HuH-7 (cell line): ENCODE measurements at regions not wholly inside any gene's neighbourhood (a gene's known extent, or its start where the extent isn't known, plus 50 kb on each side); places are given as distances from the start of the nearest gene placed in this dataset.
"Not testable (repeated sequence)": the region's sequence is repeated elsewhere in the genome, so short reads cannot be mapped to it uniquely, and the experiment has no call there.

Experiments
- DNase-seq: peaks from one replicate; pipeline ENCODE4 v3.0.0; 2011; ENCODE audit warnings: low spot score

DNA sequence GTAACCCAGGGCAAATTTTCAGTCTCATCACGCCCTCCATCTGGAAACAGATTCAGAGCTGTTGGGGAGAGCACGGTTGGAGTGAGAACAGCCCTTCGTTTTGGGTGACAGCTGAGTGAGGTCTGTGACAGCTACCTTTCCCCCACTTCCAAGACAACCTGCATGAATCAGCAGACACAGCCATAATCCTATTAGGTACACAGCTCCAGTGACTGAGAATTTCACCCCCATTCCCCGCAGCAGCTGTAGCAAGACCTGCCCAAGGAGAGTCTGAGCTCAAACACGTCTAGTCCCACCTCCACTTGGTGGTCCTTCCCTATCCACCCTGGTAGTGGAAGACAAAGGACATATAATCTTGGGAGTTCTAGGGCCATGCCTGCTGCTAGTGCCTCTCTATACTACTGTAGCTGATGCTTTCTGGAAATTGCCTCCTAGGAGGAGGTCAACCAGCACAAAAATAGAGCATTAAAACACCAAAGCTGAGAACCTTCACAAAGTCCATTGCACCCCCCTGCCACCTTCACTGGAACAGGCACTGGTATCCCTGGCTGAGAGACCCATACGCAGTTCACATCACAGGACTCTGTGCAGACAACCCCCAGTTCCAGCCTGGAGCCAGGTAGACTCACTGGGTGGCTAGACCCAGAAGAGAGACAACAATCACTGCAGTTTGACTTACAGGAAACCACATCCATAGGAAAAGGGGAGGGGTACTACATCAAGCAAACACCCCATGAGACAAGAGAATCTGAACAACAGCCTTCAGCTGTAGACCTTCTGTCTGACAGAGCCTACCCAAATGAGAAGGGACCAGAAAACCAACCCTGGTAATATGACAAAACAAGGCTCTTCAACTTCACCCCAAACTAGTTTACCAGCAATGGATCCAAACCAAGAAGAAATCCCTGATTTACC, 448.6 kb upstream of the CBLB start:
- DNase-seq = no peak

GRCh38 chr3:106321438-106321837, 452.6 kb upstream of the CBLB start:
- DNase-seq = not testable (repeated sequence)

GRCh38 chr3:106323586-106323985, 454.8 kb upstream of the CBLB start:
- DNase-seq = no peak

DNA sequence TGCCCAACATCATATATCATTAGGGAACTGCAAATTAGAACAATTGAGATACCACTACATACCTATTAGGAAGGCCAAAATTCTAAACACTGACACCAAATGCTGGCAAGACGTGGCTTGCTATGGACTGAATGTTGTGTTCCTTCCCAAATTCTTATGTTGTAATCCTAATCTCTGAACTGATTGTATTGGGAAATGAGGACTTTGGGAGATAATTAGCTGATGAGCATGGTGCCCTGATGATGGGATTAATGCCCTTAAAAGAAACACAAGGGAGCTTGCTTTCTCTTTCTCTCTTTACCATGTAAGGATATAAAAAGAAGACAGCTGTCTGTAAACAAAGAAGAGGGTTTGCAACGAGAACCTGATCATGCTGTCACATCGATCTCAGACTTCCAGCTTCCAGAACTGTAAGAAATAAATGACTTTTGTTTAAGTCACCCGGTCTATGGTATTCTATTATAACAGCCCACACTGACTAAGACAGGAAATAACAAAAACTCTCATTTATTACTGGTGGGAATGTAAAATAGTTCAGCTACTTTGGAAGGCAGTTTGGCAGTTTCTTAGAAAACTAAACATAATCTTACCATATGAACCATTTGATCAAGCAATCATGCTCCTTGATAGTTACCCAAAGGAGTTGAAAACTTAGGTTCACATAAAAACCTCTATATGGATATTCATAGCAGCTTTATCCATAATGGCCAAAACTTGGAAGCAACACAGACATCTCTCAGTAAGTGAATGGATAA, 458.3 kb upstream of the CBLB start:
- DNase-seq = no peak

GRCh38 chr3:106327696-106328025, 458.8 kb upstream of the CBLB start:
- no peak for DNase-seq

- DNase-seq = no peak
Measured at GRCh38 chr3:106328224-106328623, 459.4 kb upstream of the CBLB start.

- DNase-seq = no peak
Measured at GRCh38 chr3:106329521-106329920, 460.7 kb upstream of the CBLB start.

- no peak for DNase-seq
Measured at GRCh38 chr3:106331636-106332035, 462.8 kb upstream of the CBLB start.

GRCh38 chr3:106332129-106332528, 463.3 kb upstream of the CBLB start:
- DNase-seq = no peak

- DNase-seq = no peak
Measured at GRCh38 chr3:106332884-106333283, 464.1 kb upstream of the CBLB start.

DNA sequence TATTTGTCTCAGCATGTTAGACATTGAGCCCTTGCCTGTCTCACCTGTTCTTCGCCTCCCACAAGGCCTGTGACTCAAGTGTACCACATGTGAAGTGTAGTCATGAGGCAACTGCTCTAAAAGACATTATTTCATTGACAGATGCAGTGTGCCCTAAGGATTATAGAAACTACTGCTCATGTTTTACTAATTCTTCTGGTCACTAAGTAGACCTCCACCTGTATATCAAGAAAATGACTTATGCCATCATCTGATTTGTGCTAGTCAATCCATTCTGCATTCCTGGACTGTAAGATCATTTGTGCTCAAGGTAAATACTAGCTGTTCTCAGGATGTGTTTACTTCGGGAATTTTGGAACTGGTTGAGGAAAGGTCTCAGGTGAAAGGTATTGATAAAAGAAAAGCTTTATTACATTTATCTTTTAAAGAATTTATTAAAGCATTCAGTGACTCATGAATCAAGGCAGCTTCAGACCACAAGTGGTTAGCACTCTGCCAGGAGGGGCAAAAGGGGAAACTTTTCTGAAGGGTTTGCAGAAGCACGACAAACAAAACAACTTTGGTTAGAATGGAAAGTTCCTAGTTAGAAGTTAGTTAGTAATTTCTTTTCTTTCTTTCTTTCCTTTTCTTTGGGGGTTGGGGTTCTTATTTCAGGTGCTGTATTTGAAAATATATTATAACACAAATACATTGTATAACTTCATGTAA, 465.3 kb upstream of the CBLB start:
- no peak for DNase-seq

DNA sequence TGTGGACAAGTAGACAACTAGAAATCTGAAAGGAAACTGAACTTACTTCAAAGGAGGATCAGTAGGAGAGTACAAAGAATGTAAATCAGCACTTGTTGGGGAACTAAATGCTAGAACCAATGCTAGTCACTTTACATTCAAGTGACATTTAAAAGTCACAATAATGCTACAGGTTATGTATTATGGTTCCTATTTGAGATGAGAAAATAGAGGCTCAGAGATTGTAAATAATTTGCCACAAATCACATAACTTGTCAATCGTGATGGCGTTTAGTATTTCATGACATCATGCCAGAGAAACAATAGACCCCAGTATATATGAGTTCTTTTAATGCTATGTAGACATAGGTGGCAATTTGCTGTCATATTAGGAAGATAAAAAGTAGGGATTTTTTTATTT, 467.8 kb upstream of the CBLB start:
- DNase-seq = no peak

DNA sequence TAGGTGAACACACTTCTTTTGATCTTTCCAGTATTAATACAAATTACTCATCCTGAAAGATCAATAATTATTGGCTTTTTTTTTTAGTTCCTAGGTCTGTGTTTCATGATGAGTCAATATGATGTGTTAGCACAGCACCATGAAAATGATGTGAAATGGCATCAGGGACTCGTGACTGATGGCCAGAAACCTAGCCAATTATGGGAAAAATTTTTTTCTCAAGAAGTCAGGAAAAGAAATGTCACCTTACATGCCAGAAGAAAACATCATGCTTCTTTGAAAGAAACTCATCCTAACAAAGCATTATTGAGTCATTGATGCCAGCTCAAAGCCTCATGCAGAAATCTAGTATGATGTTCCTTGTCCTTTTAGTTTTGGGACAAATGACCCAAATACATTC, 468.3 kb upstream of the CBLB start:
- DNase-seq = no peak

GRCh38 chr3:106338582-106339214, 469.9 kb upstream of the CBLB start:
- no peak for DNase-seq

DNA sequence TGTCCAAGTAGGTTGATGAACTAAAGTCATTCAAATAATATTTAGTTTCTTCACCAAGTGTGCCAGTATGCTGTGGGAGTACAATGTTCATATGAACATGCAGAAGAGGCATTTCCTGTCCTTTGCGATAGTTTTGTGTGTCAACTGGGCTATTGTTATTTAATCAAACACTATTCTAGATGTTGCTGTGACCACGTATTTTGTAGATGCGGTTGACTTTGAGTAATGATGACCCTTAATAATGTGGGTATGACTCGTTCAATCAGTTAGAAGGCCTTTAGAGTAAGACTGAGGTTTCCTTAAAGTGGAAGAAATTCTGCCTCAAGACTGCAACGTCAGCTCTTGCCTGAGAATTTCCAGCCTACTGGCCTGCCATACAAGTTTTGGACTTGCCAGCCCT, 470.7 kb upstream of the CBLB start:
- no peak for DNase-seq

- no peak for DNase-seq
Measured at GRCh38 chr3:106341087-106341486, 472.3 kb upstream of the CBLB start.

DNA sequence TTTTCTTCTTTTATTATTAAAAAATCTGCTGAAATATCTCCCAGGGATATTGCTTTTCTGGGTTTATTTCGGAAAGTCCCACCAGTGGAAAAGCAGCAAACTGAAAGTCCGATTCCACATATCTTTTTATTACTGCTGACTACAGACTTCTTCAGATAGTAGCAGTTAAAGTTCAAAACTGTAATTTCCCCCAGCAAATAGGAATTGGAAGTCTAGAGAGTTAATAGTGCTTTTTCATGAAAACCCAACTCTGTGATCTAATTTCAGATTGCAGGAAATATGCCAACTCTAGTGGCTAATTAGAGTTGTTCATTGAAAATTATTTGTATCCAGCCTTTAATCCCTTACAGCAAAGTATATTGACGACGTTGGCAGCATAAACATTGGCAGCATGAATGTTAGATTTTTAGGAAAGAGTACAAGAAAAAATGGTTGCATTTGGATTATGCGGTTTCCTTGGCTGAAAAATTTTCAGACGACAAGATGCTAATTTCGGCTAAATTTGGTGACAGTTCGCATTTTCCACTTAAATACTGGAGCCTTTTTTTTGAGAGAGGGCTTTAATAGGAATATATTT, 472.9 kb upstream of the CBLB start:
- no peak for DNase-seq

- no peak for DNase-seq
Measured at GRCh38 chr3:106342386-106342785, 473.6 kb upstream of the CBLB start.

- no peak for DNase-seq
Measured at GRCh38 chr3:106343811-106344210, 475.0 kb upstream of the CBLB start.

- no peak for DNase-seq
Measured at GRCh38 chr3:106345353-106346027, 476.7 kb upstream of the CBLB start.

GRCh38 chr3:106347350-106347749, 478.5 kb upstream of the CBLB start:
- no peak for DNase-seq
